ENCODE measurements at regions not wholly inside any gene's neighbourhood (a gene's known extent, or its start where the extent isn't known, plus 50 kb on each side); places are given as distances from the start of the nearest gene placed in this dataset.

DNA sequence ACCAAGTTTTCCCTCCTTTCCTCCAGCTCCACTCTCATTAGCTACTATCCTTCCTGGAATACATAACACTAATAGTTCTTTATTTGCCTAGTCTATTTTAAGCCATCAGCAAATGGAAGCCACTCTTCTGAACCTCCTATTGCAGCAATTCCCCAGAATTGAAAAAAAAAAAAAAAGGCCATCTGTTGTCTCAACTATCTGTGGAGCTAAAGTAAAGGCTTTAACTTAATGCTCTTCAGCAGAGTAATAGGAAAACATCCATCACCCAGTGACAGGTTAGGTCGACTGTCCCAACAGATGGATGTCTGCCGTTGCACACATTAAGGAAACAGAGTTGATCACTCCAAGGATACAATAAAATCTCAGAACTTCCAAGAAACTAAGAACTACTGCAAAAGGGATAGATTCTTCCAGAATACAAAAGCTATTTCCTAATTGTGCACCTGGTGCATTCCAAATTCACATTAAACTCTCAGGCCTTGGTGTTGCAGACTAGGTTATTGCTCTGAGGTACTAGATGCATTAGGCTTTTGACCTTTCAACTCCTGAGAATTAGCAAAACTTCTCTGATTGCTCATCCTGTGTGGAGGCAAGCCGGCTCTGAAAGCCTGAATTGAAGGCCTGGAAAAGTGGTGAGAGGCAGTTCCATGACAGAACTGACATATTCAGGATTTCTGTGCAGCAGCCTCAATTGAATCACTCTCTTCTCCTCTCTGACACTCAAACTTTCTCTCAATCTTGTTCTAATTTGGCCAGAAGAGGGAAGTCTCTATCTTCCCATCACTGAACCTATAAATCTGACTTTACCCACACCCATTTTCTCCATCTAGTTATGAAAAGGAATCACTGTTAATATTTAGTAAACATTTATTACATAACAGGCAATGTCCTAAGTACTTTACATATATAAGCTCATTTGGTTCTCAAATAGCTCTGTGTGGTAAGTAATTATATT is 238.4 kb upstream of the HMGA2 start:
- H4K20me1 ChIP-seq (ENCODE audit: insufficient read depth, low read length): no peaks in the 10 kb centered on the region
- no peak overlapping the region for H3K27ac ChIP-seq (ENCODE audit: low read length)
- no peaks in the 10 kb centered on the region for H3K4me1 ChIP-seq (ENCODE audit: low read length)
- DNase-seq: no peak
- no peaks in the 10 kb centered on the region for H3K9me3 ChIP-seq (replicated peaks; ENCODE audit: insufficient read depth, low read length)
- no peak overlapping the region for H3K9ac ChIP-seq (ENCODE audit: low read length)
- H3K9me2 ChIP-seq (replicated peaks; ENCODE audit: insufficient read depth, low read length): no peaks in the 10 kb centered on the region
- no peak overlapping the region for H3K4me3 ChIP-seq (ENCODE audit: low read length)
- TF ChIP-seq EZH2phosphoT487 (IDR thresholded peaks at IDR 0.05; ENCODE audit: low read length) (no peak), EZH2 (optimal IDR thresholded peaks at IDR 0.05; ENCODE audit: low read depth, low read length) (no peak)
- TF ChIP-seq, protein P1, sequence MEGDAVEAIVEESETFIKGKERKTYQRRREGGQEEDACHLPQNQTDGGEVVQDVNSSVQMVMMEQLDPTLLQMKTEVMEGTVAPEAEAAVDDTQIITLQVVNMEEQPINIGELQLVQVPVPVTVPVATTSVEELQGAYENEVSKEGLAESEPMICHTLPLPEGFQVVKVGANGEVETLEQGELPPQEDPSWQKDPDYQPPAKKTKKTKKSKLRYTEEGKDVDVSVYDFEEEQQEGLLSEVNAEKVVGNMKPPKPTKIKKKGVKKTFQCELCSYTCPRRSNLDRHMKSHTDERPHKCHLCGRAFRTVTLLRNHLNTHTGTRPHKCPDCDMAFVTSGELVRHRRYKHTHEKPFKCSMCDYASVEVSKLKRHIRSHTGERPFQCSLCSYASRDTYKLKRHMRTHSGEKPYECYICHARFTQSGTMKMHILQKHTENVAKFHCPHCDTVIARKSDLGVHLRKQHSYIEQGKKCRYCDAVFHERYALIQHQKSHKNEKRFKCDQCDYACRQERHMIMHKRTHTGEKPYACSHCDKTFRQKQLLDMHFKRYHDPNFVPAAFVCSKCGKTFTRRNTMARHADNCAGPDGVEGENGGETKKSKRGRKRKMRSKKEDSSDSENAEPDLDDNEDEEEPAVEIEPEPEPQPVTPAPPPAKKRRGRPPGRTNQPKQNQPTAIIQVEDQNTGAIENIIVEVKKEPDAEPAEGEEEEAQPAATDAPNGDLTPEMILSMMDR (IDR thresholded peaks at IDR 0.05; ENCODE audit: low read length): no peak
- no peaks in the 10 kb centered on the region for H3K36me3 ChIP-seq (replicated peaks; ENCODE audit: insufficient read depth, low read length)
- H2AFZ ChIP-seq (ENCODE audit: low read length): no peak overlapping the region
- no peak overlapping the region for H3K4me2 ChIP-seq (ENCODE audit: low read depth, low read length)
- no peaks in the 10 kb centered on the region for H3K27me3 ChIP-seq (replicated peaks; ENCODE audit: insufficient read depth, low read length)
- no peaks in the 10 kb centered on the region for H3K79me2 ChIP-seq (ENCODE audit: low read length)
- no peaks in the 10 kb centered on the region for H3F3A ChIP-seq (ENCODE audit: insufficient read depth, low read length)

DNA sequence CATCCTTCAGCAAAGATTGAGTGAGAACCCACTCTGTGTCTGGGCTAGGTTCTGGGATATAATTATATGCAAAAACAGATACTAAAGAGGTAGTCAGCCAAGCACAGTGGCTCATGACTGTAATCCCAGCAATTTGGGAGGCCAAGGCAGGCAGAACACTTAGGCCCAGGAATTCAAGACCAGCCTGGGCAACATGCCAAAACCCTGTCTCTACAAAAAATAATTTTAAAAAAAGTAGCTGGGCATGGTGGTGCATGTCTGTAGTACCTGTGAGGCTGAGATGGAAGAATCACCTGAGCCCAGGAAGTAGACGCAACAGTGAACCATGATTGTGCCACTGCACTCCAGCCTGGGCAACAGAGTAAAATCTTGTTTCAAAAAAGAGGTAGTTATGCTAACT is 237.5 kb upstream of the HMGA2 start:
- Histone ChIP-seq H3K27me3 (replicated peaks; ENCODE audit: insufficient read depth, low read length) (no peaks in the 10 kb centered on the region), H3K9ac (ENCODE audit: low read length) (no peak overlapping the region), H3K4me2 (ENCODE audit: low read depth, low read length) (no peak overlapping the region), H3K4me3 (ENCODE audit: low read length) (no peak overlapping the region), H3K79me2 (ENCODE audit: low read length) (no peaks in the 10 kb centered on the region), H3K36me3 (replicated peaks; ENCODE audit: insufficient read depth, low read length) (no peaks in the 10 kb centered on the region), H3K27ac (ENCODE audit: low read length) (no peak overlapping the region), H2AFZ (ENCODE audit: low read length) (no peak overlapping the region), H3K9me2 (replicated peaks; ENCODE audit: insufficient read depth, low read length) (no peaks in the 10 kb centered on the region), H3K4me1 (ENCODE audit: low read length) (no peaks in the 10 kb centered on the region), H4K20me1 (ENCODE audit: insufficient read depth, low read length) (no peaks in the 10 kb centered on the region), H3F3A (ENCODE audit: insufficient read depth, low read length) (no peaks in the 10 kb centered on the region), H3K9me3 (replicated peaks; ENCODE audit: insufficient read depth, low read length) (no peaks in the 10 kb centered on the region)
- no peak for DNase-seq
- TF ChIP-seq, protein P1 (IDR thresholded peaks at IDR 0.05; ENCODE audit: low read length): no peak
- TF ChIP-seq EZH2 (optimal IDR thresholded peaks at IDR 0.05; ENCODE audit: low read depth, low read length) (no peak), EZH2phosphoT487 (IDR thresholded peaks at IDR 0.05; ENCODE audit: low read length) (no peak)

DNA sequence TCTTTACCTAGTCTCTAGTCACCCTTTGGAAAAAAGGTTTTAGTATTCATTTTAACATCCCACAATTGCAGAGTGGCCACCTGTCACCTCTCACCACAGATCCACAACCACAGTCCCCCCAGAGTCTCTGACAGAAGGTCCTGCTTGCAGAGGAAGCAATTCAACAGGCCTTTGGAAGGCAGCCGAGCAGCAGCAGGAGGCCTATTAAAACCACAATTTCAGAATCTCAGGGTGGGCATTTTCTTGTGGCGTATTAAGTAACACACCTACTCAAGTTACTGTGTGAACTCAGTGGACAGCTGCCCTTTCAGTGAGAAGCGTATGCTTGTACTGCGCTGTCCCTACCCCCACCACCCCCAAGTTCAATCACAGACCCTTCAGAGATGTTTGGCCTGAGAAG is 234.0 kb upstream of the HMGA2 start:
- H3K4me2 ChIP-seq (ENCODE audit: low read depth, low read length): no peak overlapping the region
- no peak overlapping the region for H3K27ac ChIP-seq (ENCODE audit: low read length)
- no peaks in the 10 kb centered on the region for H3K36me3 ChIP-seq (replicated peaks; ENCODE audit: insufficient read depth, low read length)
- no peaks in the 10 kb centered on the region for H4K20me1 ChIP-seq (ENCODE audit: insufficient read depth, low read length)
- no peak for DNase-seq
- H3F3A ChIP-seq (ENCODE audit: insufficient read depth, low read length): no peaks in the 10 kb centered on the region
- no peak overlapping the region for H2AFZ ChIP-seq (ENCODE audit: low read length)
- no peaks in the 10 kb centered on the region for H3K9me3 ChIP-seq (replicated peaks; ENCODE audit: insufficient read depth, low read length)
- no peak overlapping the region for H3K4me3 ChIP-seq (ENCODE audit: low read length)
- H3K27me3 ChIP-seq (replicated peaks; ENCODE audit: insufficient read depth, low read length): no peaks in the 10 kb centered on the region
- no peaks in the 10 kb centered on the region for H3K4me1 ChIP-seq (ENCODE audit: low read length)
- H3K9me2 ChIP-seq (replicated peaks; ENCODE audit: insufficient read depth, low read length): no peaks in the 10 kb centered on the region
- H3K9ac ChIP-seq (ENCODE audit: low read length): no peak overlapping the region
- no peaks in the 10 kb centered on the region for H3K79me2 ChIP-seq (ENCODE audit: low read length)
- TF ChIP-seq EZH2 (optimal IDR thresholded peaks at IDR 0.05; ENCODE audit: low read depth, low read length): no peak
- TF ChIP-seq EZH2phosphoT487 (IDR thresholded peaks at IDR 0.05; ENCODE audit: low read length): no peak
- TF ChIP-seq, protein P1 (IDR thresholded peaks at IDR 0.05; ENCODE audit: low read length): no peak

Data from MM.1S (cell line).